A549 (cell line): ENCODE measurements at regions not wholly inside any gene's neighbourhood (a gene's known extent, or its start where the extent isn't known, plus 50 kb on each side); places are given as distances from the start of the nearest gene placed in this dataset.

Experiments used
- CEBPB ChIP-seq, 2 experiments: fragments of >200 bp in 1 of 2; sonication (Bioruptor Twin) in 1 of 2; formaldehyde crosslinking in 1 of 2; IDR thresholded peaks; 2 replicates each; pipeline ENCODE4 v1.6.1; 2012 to 2016
- CHD4 ChIP-seq: fragments of 200-600 bp; sonication (generic); IDR thresholded peaks from 2 replicates; pipeline ENCODE4 v1.6.1; 2016; ENCODE audit warnings: antibody characterized with exemption, mild to moderate bottlenecking, borderline replicate concordance
- EP300 ChIP-seq, 2 experiments: fragments of >200 bp; sonication (Bioruptor Twin); formaldehyde crosslinking; IDR thresholded peaks; 2 replicates in 1 of 2; 3 replicates in 1 of 2; pipeline ENCODE4 v1.6.1; 2016 to 2017
- GATA3 ChIP-seq: IDR thresholded peaks from 2 replicates; pipeline ENCODE4 v1.6.1; 2012; ENCODE audit warnings: borderline replicate concordance
- MAZ ChIP-seq: fragments of 150-350 bp; IDR thresholded peaks from 2 replicates; pipeline ENCODE4 v1.6.1; 2014; ENCODE audit warnings: antibody characterized with exemption, low read depth, low read length, borderline replicate concordance
- POLR2A ChIP-seq: IDR thresholded peaks from 2 replicates; pipeline ENCODE4 v1.6.1; 2012; ENCODE audit warnings: mild to moderate bottlenecking, low read length
- ZC3H11A ChIP-seq: fragments of 450-650 bp; IDR thresholded peaks from 2 replicates; pipeline ENCODE4 v1.6.1; 2014; ENCODE audit warnings: antibody characterized with exemption, mild to moderate bottlenecking
- TF ChIP-seq, protein P1 (sequence below): fragments of >200 bp; sonication (Bioruptor Twin); formaldehyde crosslinking; IDR thresholded peaks from 3 replicates; pipeline ENCODE4 v1.5.1; 2016
- TF ChIP-seq, protein P2 (sequence below): IDR thresholded peaks from 2 replicates; pipeline ENCODE4 v1.6.1; 2012
- TF ChIP-seq, protein P3 (sequence below): IDR thresholded peaks from 2 replicates; pipeline ENCODE4 v1.6.1; 2012

DNA sequence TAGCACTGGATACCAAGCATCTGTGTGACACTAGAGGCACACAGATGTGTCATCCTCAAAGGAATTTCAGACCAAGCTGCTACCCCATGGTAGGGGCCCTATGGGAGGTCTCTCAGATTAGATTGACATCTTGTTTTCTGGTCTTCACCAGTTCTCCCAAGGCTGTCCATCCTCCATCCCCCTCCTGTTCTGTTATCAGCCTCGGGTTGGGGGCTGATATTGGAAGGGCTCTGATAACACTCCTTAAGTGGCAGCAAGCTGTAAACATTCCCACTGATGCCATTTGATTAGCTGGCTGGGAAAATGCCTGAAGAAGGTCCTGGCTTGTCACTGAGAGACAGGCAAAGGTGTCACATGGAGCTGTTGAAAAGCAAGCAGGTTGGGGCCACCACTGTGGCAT, 185.9 kb upstream of the RBM19 start:
- no peak for TF ChIP-seq POLR2A
- TF ChIP-seq, protein P1, sequence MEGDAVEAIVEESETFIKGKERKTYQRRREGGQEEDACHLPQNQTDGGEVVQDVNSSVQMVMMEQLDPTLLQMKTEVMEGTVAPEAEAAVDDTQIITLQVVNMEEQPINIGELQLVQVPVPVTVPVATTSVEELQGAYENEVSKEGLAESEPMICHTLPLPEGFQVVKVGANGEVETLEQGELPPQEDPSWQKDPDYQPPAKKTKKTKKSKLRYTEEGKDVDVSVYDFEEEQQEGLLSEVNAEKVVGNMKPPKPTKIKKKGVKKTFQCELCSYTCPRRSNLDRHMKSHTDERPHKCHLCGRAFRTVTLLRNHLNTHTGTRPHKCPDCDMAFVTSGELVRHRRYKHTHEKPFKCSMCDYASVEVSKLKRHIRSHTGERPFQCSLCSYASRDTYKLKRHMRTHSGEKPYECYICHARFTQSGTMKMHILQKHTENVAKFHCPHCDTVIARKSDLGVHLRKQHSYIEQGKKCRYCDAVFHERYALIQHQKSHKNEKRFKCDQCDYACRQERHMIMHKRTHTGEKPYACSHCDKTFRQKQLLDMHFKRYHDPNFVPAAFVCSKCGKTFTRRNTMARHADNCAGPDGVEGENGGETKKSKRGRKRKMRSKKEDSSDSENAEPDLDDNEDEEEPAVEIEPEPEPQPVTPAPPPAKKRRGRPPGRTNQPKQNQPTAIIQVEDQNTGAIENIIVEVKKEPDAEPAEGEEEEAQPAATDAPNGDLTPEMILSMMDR, result no peak
- no peak for TF ChIP-seq MAZ
- TF ChIP-seq, protein P2, sequence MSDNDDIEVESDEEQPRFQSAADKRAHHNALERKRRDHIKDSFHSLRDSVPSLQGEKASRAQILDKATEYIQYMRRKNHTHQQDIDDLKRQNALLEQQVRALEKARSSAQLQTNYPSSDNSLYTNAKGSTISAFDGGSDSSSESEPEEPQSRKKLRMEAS, result no peak
- no peak for TF ChIP-seq ZC3H11A
- TF ChIP-seq, protein P3, sequence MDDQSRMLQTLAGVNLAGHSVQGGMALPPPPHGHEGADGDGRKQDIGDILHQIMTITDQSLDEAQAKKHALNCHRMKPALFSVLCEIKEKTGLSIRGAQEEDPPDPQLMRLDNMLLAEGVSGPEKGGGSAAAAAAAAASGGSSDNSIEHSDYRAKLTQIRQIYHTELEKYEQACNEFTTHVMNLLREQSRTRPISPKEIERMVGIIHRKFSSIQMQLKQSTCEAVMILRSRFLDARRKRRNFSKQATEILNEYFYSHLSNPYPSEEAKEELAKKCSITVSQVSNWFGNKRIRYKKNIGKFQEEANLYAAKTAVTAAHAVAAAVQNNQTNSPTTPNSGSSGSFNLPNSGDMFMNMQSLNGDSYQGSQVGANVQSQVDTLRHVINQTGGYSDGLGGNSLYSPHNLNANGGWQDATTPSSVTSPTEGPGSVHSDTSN, result no peak
- TF ChIP-seq EP300 (IDR thresholded peaks at IDR 0.05), result no peak
- no peak for TF ChIP-seq CHD4
- no peak for TF ChIP-seq CEBPB (IDR thresholded peaks at IDR 0.05)
- TF ChIP-seq GATA3, result no peak
